ENCODE measurements at regions not wholly inside any gene's neighbourhood (a gene's known extent, or its start where the extent isn't known, plus 50 kb on each side); places are given as distances from the start of the nearest gene placed in this dataset.

DNA sequence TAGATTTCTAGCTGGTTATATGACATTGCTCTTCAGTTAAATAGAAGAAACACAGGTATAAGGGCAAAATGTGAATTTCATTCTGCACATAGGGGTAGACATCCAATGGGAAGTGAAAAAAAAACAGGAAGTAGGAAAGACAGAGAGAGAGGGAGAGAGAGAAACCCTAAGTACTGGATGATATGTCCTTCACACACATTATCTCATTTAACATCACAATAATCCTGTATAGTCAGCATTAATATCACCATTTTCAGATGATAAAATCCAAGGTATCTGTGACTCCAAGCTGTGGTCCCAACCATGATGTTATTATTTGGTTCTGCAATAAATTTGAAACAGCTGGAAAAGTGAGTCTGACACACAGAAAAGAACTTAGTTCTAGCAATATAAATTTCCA, 759.9 kb downstream of the SATB2 start:
- H3K27ac ChIP-seq: no peak overlapping the region
- TF ChIP-seq, protein P1, sequence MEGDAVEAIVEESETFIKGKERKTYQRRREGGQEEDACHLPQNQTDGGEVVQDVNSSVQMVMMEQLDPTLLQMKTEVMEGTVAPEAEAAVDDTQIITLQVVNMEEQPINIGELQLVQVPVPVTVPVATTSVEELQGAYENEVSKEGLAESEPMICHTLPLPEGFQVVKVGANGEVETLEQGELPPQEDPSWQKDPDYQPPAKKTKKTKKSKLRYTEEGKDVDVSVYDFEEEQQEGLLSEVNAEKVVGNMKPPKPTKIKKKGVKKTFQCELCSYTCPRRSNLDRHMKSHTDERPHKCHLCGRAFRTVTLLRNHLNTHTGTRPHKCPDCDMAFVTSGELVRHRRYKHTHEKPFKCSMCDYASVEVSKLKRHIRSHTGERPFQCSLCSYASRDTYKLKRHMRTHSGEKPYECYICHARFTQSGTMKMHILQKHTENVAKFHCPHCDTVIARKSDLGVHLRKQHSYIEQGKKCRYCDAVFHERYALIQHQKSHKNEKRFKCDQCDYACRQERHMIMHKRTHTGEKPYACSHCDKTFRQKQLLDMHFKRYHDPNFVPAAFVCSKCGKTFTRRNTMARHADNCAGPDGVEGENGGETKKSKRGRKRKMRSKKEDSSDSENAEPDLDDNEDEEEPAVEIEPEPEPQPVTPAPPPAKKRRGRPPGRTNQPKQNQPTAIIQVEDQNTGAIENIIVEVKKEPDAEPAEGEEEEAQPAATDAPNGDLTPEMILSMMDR (conservative IDR thresholded peaks at IDR 0.05): no peak

DNA sequence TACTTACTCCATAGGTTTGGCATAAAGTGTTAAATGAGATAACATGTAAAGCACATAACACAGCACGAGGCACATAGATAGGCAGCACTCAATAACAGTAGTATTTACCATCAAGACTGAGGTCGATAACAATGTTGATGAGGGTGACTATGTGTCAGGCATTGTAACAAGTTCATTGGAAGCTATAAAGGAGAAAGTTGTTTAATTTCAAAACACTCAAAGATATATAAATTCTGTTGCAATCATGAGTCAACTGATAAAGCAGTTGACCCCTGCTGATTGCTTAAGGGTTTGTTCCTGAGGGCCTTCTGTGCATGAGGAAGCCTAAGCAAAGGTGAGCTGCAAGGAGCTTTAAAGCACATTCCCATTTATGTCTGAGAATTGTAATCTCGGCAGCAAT, 760.5 kb downstream of the SATB2 start:
- TF ChIP-seq, protein P1 (conservative IDR thresholded peaks at IDR 0.05): no peak
- H3K27ac ChIP-seq: no peak overlapping the region

DNA sequence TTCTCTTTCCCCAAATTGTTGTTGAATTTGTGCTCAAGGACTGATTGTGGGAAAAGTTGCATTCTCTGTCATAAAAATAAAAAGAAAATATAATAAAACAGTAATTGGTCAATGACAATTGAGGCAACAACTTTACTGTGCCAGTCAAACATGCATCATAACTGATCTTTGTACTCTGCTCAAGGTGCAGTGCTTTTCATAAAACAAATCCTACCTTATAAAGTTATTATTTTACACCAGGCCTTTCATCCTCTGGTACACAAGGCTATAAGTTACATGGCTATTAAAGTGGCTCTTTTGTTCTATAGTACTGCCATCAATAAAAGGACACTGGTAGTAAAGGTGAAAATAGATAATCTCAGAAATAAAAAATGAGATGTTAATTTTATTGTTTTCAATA, 761.9 kb downstream of the SATB2 start:
- H3K27ac ChIP-seq: no peak overlapping the region
- TF ChIP-seq, protein P1 (conservative IDR thresholded peaks at IDR 0.05): no peak

DNA sequence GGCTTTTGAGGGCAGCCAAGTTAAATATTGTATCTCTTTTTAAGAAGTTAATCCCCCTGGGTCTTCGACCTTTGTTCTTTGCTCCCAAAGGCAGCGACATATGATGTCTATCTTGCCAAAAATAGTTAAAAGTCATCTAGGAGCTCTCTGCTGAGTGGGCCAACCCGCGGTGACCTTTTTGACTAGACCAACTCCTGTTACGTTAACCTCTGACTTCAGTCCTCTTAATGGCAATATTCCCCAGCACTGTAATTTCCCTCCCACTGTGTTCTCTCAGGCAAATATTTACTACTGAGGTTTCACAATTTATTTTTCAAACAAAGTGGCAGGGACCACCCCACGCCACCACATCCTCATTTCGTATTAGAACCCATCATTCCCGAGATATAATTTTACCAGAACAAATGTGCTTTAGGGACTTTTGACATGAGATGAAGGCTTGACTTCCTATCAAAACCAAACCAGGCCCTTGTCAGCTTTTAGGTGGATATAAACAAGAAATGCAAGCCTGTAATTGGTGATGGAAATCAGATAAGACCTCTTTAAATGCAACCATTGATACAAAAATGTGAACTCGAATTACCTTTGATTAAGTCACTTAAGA, 764.7 kb downstream of the SATB2 start:
- H3K27ac ChIP-seq: no peak overlapping the region
- TF ChIP-seq, protein P1 (conservative IDR thresholded peaks at IDR 0.05): no peak

DNA sequence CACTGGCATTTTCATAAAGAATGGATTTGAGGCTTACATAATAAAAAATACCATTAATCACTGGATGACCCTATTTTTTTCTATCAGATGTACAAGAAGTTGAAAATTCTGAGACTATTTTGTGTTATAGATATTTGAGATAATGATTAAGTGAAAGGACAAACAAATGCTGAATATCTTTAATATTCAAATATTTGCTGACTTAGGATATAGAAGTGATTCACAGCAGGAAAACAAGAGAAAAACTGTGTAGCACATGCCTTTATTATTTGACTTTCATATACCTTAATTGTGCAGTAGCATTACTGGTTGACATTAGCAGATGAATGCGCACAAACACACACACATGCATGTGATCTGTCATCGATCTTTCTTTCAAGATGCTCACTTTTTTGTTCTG, 766.5 kb downstream of the SATB2 start:
- no peak overlapping the region for H3K27ac ChIP-seq
- TF ChIP-seq, protein P1 (conservative IDR thresholded peaks at IDR 0.05): no peak

DNA sequence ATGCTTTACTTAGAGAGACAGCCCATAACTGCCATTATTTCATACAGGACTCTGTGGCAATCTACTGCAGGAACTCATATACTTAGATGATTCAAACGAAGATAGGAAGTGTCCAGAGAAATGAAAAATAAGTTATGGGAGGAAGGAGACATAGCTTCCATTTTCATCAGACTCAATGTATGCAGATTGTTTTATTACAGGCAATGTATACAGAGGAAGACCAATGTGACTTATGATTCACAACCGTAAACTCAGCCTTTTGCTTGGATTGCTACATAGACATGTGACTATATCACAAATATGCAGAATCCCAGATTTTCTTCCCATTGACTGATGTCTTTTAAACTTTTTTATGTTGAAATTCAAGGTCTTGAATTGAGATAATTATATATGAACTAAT, 793.4 kb downstream of the SATB2 start:
- no peak overlapping the region for H3K27ac ChIP-seq
- TF ChIP-seq, protein P1 (conservative IDR thresholded peaks at IDR 0.05): no peak

DNA sequence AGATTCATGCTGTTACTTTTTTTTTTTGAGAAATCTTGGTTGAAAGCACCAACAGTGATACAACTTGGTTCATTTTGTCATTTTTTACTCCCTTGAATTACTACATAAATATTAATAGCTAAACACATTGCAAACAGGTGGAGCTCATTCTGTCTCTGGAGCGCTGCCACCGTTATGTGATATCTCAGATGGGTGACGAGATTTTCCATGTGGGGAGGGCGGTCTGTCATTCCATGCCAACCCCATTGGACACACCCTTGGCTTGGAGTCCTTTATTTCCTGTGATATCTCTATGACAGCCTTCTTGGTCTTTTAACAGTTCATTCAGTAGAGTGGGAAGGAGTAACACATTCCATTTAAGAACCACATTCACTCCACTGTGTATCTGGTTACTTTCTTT, 794.8 kb downstream of the SATB2 start:
- TF ChIP-seq, protein P1 (conservative IDR thresholded peaks at IDR 0.05): no peak
- no peak overlapping the region for H3K27ac ChIP-seq
